ENCODE measurements at regions not wholly inside any gene's neighbourhood (a gene's known extent, or its start where the extent isn't known, plus 50 kb on each side); places are given as distances from the start of the nearest gene placed in this dataset.

GRCh38 chr2:173593109-173593508, 238.4 kb downstream of the CDCA7 start:
- DNase-seq: no peak

GRCh38 chr2:173596244-173596643, 241.6 kb downstream of the CDCA7 start:
- DNase-seq: no peak

- no peak for DNase-seq
These were observed 243.9 kb downstream of the CDCA7 start for GRCh38 chr2:173598525-173598924.

- DNase-seq: peak; percentile 73
These were observed 245.2 kb downstream of the CDCA7 start for GRCh38 chr2:173599821-173600359.

DNA sequence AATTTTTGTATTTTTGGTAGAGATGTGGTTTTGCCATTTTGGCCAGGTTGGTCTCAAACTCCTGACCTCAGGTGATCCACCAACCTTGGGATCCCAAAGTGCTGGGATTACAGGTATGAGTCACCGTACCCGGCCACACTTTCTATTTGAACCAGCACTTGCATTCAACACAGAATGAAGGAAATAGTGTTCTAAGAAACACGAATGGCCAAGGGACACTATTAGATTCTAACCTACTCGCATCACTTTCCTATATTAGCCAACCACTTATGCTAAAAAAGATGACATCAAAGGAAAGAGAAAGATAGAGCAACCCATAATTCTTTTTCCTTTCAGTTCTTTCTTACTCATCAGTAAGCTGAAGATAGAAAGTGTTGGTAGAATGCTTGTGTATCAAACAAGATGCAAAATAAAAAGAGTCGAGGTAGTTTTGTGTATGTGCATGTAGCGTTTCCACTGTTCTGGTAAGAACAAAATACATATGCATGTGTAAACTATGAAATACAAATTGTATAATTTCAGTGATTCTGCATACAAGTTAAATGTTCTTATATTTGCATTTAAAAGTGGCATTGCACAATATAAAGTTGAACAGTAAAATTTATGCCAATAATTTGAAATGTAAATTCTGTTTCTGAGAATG, 247.6 kb downstream of the CDCA7 start:
- DNase-seq: no peak

DNA sequence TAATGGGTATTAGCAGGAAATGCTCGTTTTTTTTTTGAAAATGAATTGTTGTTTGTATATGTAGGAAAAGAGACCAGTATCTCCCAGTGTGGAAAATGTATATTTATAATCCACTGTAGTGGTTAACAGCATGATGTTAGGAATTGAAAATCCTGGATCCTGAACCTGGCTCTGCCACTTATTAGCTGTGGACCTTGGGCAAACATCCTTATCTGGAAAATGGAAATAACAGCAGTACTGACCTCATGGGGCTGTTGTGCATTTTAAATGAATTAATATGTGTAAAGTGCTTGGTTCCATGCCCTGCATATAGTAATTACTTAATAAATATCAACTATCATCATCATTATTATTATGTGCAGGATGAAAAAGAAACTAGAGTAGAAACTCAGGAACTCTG, 251.3 kb downstream of the CDCA7 start:
- DNase-seq: no peak

GRCh38 chr2:173606619-173607248, 252.1 kb downstream of the CDCA7 start:
- no peak for DNase-seq

GRCh38 chr2:173607606-173608311, 253.1 kb downstream of the CDCA7 start:
- no peak for DNase-seq

DNA sequence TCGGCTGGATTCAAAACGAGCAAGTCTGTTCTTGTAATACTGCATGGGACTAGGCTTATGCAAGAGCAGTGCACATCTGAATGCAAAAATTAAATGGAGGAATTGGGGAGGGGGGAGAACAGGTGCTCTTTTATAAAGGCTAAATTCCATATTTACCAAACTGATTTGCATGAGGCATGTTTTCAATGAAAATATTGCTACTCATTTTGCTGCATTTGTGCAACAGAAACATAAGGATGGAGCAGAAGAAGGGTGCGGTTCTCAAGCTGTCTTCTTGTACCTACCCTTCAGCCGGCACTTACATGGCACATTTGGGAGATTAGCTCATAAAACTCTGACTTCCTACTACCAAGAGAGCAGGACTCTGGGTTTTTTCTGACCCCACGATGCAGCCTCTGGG, 256.4 kb downstream of the CDCA7 start:
- no peak for DNase-seq

- no peak for DNase-seq
These were observed 257.7 kb downstream of the CDCA7 start for GRCh38 chr2:173612354-173612753.

DNA sequence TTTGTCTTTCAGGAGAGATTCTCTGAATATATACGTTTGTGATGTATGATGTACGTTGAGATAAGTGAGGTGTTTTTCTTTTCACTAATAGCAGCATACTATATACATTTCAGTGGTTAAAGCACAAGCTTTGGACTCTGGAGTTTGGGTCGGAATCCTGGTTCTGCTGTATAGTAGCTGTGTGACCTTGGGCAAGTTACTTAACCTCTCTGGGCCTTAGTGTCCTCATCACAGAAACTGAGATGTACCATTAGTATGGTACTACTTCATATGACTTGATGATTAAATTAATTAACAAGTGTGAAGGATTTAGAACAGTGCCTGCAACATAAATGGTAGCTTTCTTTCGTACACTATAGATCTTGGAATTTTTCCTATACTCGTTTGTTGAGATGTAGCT, 258.7 kb downstream of the CDCA7 start:
- no peak for DNase-seq

- no peak for DNase-seq
These were observed 259.7 kb downstream of the CDCA7 start for GRCh38 chr2:173614265-173614930.

DNA sequence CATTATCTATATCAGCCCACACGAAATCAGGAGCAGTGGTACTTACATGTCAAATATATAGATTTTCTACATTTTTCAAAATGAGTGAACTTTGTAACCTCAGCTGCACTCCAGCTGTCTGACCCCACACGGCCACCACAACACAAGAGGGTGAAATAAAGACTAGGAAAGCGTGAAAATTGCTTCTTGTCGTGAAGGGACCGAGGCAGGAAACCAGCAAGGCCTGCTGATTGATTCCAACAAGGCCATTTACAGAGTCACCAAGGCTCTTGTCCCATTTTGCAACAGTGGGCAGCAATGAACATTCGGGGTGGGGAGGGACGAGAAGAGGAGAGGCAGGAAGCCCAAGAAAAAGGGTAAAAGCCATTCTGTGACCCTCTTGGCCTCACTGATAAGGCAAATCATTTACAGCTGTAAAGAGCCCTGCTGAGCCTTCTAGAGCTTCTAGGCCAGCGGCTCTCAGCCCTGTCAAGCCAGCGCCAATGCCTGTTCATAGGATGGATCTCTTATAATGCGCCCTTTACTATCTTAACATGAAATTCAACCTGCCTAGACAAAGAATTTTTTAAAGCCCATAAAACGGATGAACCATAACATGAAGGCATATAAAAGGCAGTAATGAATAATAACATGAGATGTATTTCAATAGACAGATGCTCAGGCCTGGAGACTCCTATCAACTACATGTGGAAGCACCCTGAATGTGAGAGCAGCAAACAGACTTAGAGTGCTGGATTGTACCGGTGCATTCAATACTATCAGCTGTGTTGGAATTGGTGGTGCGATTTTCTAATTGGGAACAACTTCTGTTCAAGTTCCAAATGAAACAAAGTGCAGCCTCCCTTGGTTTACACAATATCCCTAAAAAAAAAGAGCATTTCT, 269.0 kb downstream of the CDCA7 start:
- DNase-seq: no peak

DNA sequence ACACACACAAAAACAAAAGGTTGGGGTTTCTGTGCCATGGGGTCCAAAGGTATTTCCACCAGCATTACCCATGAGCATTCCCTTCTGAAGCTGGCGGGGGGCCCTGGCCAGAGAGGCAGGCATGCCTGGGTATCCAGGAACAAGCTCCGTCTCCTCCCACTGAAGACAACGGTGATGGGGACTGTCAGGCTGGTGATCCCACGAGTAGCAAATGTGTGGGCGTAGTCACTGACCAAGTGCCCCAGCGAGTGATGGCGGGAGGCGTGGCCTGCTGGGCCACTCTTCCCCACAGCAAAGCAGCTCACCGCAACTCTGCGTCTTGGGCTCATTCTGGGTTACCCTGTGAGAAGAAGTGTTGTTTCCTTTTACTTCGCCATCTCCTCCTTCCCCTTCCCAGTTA, 270.6 kb downstream of the CDCA7 start:
- DNase-seq: no peak

DNA sequence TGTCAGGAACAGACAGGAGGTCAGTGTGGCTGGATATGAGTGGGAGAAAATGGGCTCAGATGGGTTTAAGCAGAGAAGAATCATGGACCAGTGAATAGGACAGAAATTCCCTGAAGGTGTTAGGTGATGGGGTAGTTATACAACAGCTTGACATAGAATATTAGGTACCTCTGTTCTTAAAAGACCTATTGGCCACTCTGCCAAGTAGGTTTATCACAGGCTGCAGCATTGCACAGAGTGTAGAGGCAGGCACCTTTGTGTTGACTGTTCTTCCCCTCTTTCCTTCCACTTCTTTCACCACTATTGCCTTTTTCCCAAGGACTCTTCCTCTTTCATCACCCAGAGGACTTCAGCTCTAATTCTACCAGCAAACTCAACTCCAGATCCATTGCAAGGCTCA, 274.4 kb downstream of the CDCA7 start:
- no peak for DNase-seq

DNA sequence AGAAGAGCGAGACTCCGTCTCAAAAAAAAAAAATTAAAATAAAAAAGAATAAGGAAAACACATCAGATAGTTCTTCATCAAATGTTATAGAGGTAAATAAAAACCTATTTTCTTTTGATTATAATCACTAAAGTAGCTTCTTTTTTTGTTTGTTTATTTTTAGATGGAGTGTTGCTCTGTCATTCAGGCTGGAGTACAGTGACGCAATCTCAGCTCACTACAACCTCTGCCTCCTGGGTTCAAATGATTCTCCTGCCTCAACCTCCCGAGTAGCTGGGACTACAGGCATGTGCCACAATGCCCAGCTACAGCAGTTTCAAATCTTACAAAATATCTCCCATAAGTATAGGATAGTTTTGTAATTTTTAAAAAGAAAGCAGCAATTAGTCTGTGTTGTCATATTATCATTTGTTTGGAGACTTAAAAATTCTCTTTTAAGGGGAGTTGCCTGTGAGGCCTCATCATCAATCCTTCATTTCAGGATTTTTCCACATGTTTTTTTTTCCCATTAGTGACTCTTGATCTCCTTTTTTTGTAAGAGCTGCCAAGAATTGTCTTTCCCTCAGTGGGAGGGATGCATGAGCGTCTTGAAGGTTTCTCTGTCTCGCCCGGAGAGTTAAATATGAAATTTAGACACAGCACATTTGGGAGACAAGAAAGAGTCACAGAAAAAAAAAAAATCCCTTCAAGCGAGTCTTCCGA, 275.9 kb downstream of the CDCA7 start:
- no peak for DNase-seq

DNA sequence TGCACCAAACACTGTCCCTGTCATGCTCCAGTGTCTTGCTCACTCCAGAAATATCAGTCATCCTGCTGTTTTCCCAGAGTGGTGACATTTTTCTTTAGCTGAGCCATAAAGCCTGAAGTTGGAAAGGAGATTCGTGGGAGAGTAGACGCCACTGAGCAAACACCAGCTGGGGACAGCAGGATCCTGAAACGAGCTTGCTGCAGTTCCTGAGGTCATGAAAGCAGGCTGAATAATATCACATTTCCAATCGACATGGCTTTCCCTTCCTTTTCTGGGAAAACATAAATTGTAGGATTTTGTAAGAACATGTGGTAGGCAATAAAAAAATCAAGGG, 276.4 kb downstream of the CDCA7 start:
- DNase-seq: no peak

DNA sequence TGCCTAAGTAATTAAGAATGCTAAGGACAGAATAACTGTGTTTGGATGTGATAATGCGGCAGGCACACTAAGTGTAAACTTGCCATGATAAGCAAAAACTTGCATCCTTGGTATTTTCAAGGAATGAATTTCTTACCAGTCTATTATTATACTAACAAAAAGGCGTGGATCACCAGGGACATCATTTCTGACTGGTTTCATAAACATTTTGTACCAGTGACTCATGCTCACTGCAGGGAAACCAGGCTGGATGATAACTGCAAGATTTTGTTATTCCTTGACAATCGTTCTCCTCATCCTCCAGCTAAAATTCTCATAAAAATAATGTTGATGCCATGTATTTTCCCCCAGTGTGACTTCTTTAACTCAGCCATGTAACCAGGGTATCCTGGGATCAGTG, 289.5 kb downstream of the CDCA7 start:
- peak; percentile 35 for DNase-seq

DNA sequence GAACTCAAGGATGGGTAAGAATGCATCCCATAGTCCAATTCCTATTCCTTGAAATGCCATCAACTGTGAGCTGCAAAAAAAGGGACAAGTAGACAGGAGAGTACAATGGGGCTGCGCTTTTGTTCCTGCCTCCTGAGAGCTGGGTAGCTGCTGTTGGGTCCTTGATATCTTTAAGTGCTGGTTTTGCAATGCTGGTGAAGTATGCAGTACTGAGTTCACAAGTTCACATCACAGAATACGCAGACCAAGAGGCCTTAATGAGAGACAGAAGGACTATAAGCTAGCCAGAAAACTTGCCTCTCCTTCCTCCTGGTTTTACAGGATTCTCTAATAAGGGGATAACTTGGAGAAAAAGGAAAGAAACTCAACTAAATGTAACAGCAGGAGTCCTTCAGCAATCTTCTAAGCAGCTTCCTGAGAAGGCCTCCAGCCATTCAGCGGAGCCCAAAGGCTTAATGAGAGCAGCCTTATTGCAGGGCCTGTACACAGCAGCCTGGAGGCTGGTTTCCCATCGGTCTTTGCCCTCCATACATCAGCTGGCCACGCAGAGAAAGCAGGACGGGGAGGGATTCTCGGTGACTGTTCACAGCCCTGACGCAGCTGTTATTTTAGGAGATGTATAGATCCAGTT, 293.1 kb downstream of the CDCA7 start:
- DNase-seq: no peak

GRCh38 chr2:173648816-173649215, 294.1 kb downstream of the CDCA7 start:
- no peak for DNase-seq

DNA sequence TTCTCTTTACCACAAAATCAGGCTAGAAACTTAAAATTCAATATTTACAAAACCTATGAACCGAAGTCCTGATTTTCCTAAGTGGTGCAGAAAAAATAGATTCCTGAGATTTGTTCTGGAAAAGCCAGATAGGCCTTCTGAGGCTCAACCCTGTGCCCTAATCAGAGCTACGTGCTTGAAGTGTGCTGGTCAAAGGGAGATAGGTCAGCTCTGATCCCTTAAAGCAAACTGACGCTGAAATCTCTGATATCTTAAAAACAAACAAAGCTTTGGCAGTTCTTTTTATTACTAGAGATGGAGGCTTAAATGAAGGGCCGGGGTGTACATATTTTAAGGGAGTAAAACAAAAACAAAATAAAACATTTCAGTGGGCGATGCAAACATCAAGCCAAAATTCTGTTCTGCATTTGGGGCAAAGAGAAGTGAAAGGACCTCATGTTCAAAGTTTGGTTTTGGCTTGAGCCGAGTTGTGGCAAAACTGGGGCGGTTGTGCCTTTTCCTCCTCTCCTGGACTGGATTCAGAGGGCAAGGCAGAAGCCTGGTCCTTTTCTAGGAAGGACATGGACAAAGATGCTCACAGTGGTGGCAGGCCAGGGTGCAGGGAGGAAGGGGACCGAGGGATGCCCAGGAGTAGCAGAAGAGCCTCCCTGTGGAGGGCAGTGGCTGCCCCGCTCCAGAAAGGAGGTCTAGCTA, 295.0 kb downstream of the CDCA7 start:
- DNase-seq: no peak
